ENCODE measurements at regions not wholly inside any gene's neighbourhood (a gene's known extent, or its start where the extent isn't known, plus 50 kb on each side); places are given as distances from the start of the nearest gene placed in this dataset.

DNA sequence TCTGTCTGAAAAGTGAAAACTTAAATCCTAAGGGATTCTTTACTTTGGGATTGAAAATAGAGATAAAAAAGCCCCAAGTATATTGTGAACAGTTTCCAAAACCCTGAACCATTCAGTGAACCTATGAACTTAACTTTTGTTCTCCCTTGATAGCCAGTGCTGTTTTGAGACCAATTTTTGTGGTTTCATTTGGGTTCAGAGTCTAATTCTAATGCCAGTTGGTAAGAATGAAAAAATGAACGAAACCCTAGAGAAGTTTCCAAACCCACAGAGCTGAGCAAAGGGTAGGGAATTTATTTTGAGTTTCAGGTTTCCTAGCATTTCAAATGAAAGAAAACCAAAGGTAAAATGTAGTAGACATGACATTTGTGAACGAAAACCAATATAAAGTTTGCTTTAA is 1366.8 kb downstream of the EFNA5 start:
- TF ChIP-seq, protein P1, sequence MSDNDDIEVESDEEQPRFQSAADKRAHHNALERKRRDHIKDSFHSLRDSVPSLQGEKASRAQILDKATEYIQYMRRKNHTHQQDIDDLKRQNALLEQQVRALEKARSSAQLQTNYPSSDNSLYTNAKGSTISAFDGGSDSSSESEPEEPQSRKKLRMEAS (IDR thresholded peaks at IDR 0.05) = no peak
- TF ChIP-seq, protein P2, sequence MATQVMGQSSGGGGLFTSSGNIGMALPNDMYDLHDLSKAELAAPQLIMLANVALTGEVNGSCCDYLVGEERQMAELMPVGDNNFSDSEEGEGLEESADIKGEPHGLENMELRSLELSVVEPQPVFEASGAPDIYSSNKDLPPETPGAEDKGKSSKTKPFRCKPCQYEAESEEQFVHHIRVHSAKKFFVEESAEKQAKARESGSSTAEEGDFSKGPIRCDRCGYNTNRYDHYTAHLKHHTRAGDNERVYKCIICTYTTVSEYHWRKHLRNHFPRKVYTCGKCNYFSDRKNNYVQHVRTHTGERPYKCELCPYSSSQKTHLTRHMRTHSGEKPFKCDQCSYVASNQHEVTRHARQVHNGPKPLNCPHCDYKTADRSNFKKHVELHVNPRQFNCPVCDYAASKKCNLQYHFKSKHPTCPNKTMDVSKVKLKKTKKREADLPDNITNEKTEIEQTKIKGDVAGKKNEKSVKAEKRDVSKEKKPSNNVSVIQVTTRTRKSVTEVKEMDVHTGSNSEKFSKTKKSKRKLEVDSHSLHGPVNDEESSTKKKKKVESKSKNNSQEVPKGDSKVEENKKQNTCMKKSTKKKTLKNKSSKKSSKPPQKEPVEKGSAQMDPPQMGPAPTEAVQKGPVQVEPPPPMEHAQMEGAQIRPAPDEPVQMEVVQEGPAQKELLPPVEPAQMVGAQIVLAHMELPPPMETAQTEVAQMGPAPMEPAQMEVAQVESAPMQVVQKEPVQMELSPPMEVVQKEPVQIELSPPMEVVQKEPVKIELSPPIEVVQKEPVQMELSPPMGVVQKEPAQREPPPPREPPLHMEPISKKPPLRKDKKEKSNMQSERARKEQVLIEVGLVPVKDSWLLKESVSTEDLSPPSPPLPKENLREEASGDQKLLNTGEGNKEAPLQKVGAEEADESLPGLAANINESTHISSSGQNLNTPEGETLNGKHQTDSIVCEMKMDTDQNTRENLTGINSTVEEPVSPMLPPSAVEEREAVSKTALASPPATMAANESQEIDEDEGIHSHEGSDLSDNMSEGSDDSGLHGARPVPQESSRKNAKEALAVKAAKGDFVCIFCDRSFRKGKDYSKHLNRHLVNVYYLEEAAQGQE (IDR thresholded peaks at IDR 0.05; ENCODE audit: low read depth) = no peak
- no peak for TF ChIP-seq CEBPB (IDR thresholded peaks at IDR 0.05)
- TF ChIP-seq YY1 (IDR thresholded peaks at IDR 0.05; ENCODE audit: low read depth) = no peak
- TF ChIP-seq EP300 (IDR thresholded peaks at IDR 0.05; ENCODE audit: borderline replicate concordance) = no peak
- TF ChIP-seq TAF1 (IDR thresholded peaks at IDR 0.05; ENCODE audit: low read depth) = no peak
- no peak for TF ChIP-seq CREB1 (IDR thresholded peaks at IDR 0.05; ENCODE audit: low read depth)
- no peak for TF ChIP-seq NFIC (IDR thresholded peaks at IDR 0.05)
- TF ChIP-seq FOXM1 (IDR thresholded peaks at IDR 0.05; ENCODE audit: borderline replicate concordance, low read depth) = no peak
- no peak for TF ChIP-seq ZBTB7A (IDR thresholded peaks at IDR 0.05; ENCODE audit: low read depth)
- no peak for TF ChIP-seq RAD21 (IDR thresholded peaks at IDR 0.05; ENCODE audit: low read depth)
- TF ChIP-seq, protein P3, sequence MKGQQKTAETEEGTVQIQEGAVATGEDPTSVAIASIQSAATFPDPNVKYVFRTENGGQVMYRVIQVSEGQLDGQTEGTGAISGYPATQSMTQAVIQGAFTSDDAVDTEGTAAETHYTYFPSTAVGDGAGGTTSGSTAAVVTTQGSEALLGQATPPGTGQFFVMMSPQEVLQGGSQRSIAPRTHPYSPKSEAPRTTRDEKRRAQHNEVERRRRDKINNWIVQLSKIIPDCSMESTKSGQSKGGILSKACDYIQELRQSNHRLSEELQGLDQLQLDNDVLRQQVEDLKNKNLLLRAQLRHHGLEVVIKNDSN (IDR thresholded peaks at IDR 0.05) = no peak
- no peak for TF ChIP-seq TEAD4 (IDR thresholded peaks at IDR 0.05)
